Neural cell (in vitro differentiated cells): ENCODE measurements at regions not wholly inside any gene's neighbourhood (a gene's known extent, or its start where the extent isn't known, plus 50 kb on each side); places are given as distances from the start of the nearest gene placed in this dataset.

ENCODE experiments used
- H2AFZ ChIP-seq: fragments of 200-600, 300-800 bp; sonication (generic), shearing (Covaris generic); 2 replicates; pipeline ENCODE4 v1.6.0; 2014; ENCODE audit warnings: low read depth, mild to moderate bottlenecking, antibody characterized with exemption, low read length, moderate library complexity
- H3F3A ChIP-seq: fragments of 200-600 bp; shearing (Covaris generic); 2 replicates; pipeline ENCODE4 v1.6.1; 2016; ENCODE audit warnings: mild to moderate bottlenecking, moderate library complexity, mixed read lengths, antibody characterized with exemption, low read length; ENCODE audit not compliant: insufficient read depth, poor library complexity, severe bottlenecking
- H3K27ac ChIP-seq: fragments of 200-600, 300-800 bp; sonication (generic), shearing (Covaris generic); 2 replicates; pipeline ENCODE4 v1.5.1; 2014; ENCODE audit warnings: mild to moderate bottlenecking, low read length, moderate library complexity
- H3K27me3 ChIP-seq: fragments of 300-800, 200-600 bp; sonication (generic), shearing (Covaris generic); 2 replicates; pipeline ENCODE4 v1.6.0; 2014; ENCODE audit warnings: mild to moderate bottlenecking, low read depth, low read length, moderate library complexity; ENCODE audit not compliant: insufficient read depth
- H3K36me3 ChIP-seq: fragments of 300-800, 200-600 bp; sonication (generic), shearing (Covaris generic); 2 replicates; pipeline ENCODE4 v1.5.1; 2014; ENCODE audit warnings: mild to moderate bottlenecking, antibody characterized with exemption, low read length, moderate library complexity; ENCODE audit not compliant: insufficient read depth
- H3K4me2 ChIP-seq: fragments of 300-800, 200-600 bp; sonication (generic), shearing (Covaris generic); 2 replicates; pipeline ENCODE4 v1.6.0; 2014; ENCODE audit warnings: mild to moderate bottlenecking, low read length
- H3K4me3 ChIP-seq: fragments of 300-800, 200-600 bp; sonication (generic), shearing (Covaris generic); 2 replicates; pipeline ENCODE4 v1.5.1; 2014; ENCODE audit warnings: mild to moderate bottlenecking, low read length, moderate library complexity
- H3K79me2 ChIP-seq: fragments of 200-600 bp; shearing (Covaris generic); replicated peaks from 2 replicates; pipeline ENCODE4 v1.6.0; 2014; ENCODE audit warnings: mild to moderate bottlenecking, low read length, moderate library complexity; ENCODE audit not compliant: insufficient read depth
- H3K9ac ChIP-seq: fragments of 300-800, 200-600 bp; sonication (generic), shearing (Covaris generic); 2 replicates; pipeline ENCODE4 v1.6.1; 2016; ENCODE audit warnings: mild to moderate bottlenecking, low read length, mixed read lengths
- H3K9me2 ChIP-seq: fragments of 200-600 bp; shearing (Covaris generic); 2 replicates; pipeline ENCODE4 v1.6.1; 2016; ENCODE audit warnings: mild to moderate bottlenecking, low read length, mixed read lengths; ENCODE audit not compliant: insufficient read depth
- H3K9me3 ChIP-seq: fragments of 200-600, 300-800 bp; sonication (generic), shearing (Covaris generic); 2 replicates; pipeline ENCODE4 v1.6.1; 2016; ENCODE audit warnings: mild to moderate bottlenecking, mixed run types, low read length, moderate library complexity, mixed read lengths
- H4K20me1 ChIP-seq: fragments of 200-600 bp; shearing (Covaris generic); 2 replicates; pipeline ENCODE4 v1.6.1; 2016; ENCODE audit warnings: mild to moderate bottlenecking, mixed run types; ENCODE audit not compliant: insufficient read depth
- CTCF ChIP-seq: fragments of 450-650 bp; IDR thresholded peaks from 2 replicates; pipeline ENCODE4 v1.5.1; 2014; ENCODE audit warnings: antibody characterized with exemption, mild to moderate bottlenecking, moderate library complexity; ENCODE audit not compliant: poor library complexity, severe bottlenecking
- EP300 ChIP-seq: fragments of 450-650 bp; conservative IDR thresholded peaks from 2 replicates; pipeline ENCODE4 v1.6.1; 2014; ENCODE audit warnings: antibody characterized with exemption, mild to moderate bottlenecking, moderate library complexity; ENCODE audit not compliant: poor library complexity, severe bottlenecking
- EZH2 ChIP-seq: fragments of 200-600, 300-800 bp; shearing (Covaris generic), sonication (generic); IDR thresholded peaks from 2 replicates; pipeline ENCODE4 v1.6.1; 2014; ENCODE audit warnings: antibody characterized with exemption, low read length, borderline replicate concordance, mild to moderate bottlenecking; ENCODE audit not compliant: insufficient read depth, poor library complexity, severe bottlenecking
- MXI1 ChIP-seq: fragments of 450-650 bp; conservative IDR thresholded peaks from 2 replicates; pipeline ENCODE4 v1.6.1; 2014; ENCODE audit warnings: antibody characterized with exemption, mild to moderate bottlenecking; ENCODE audit not compliant: poor library complexity, severe bottlenecking
- POLR2AphosphoS5 ChIP-seq: IDR thresholded peaks from 2 replicates; pipeline ENCODE4 v1.6.1; 2012
- RAD21 ChIP-seq: fragments of 450-650 bp; conservative IDR thresholded peaks from 2 replicates; pipeline ENCODE4 v1.6.1; 2014; ENCODE audit warnings: antibody characterized with exemption, mild to moderate bottlenecking, moderate library complexity
- SMC3 ChIP-seq: fragments of 450-650 bp; conservative IDR thresholded peaks from 2 replicates; pipeline ENCODE4 v1.6.1; 2014; ENCODE audit warnings: antibody characterized with exemption, mild to moderate bottlenecking, moderate library complexity; ENCODE audit not compliant: poor library complexity
- TAF1 ChIP-seq: IDR thresholded peaks from 2 replicates; pipeline ENCODE4 v1.6.1; 2012; ENCODE audit warnings: low read depth
- TF ChIP-seq, protein P1 (sequence below): IDR thresholded peaks from 2 replicates; pipeline ENCODE4 v1.6.1; 2012; ENCODE audit warnings: borderline replicate concordance

DNA sequence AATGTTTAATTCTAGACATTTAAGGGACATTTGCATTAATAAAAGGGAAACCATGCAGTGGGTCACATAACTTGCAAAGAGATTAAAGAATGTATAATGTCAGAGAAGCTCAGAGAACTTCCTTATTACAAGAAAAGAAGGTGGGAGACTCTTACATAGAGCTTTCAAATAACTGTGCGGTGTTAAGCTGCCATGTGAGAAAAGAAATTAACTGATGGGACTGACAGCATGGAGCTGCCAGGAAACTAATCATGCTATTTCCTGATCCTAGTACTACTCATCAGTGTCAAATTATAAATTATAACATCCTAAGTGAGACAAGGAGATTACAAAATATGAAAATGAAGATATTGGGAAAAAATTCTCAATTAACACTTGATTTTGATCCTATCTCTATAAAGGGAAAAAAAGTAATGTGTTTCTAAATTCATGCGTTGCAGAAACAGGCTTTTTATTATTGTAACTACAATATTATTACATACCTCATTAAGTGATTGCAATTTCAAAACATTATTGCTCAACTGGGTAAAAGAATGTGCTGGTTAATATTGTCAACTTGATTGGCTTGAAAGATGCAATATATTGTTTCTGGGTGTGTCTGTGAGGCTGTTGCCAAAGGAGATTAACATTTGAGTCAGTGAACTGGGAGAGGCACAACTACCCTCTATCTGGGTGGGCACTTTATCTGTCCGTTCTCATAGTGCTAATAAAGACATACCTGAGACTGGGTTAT lies 609.5 kb upstream of the NUDT12 start:
- Histone ChIP-seq H3K9me2 (no peaks in the 10 kb centered on the region), H3K4me3 (no peak overlapping the region), H3K79me2 (no peaks in the 10 kb centered on the region), H4K20me1 (no peaks in the 10 kb centered on the region), H3K4me2 (peak overlapping the region; percentile 46), H3F3A (peaks cover 3% of the 10 kb centered on the region), H2AFZ (no peak overlapping the region), H3K36me3 (no peaks in the 10 kb centered on the region), H3K27me3 (no peaks in the 10 kb centered on the region), H3K27ac (no peak overlapping the region), H3K9me3 (no peaks in the 10 kb centered on the region), H3K9ac (no peak overlapping the region)
- TF ChIP-seq SMC3 (no peak), RAD21 (no peak), EP300 (peak; percentile 93), MXI1 (no peak), POLR2AphosphoS5 (peak; percentile 75), CTCF (no peak), EZH2 (no peak), TAF1 (no peak)
- TF ChIP-seq, protein P1, sequence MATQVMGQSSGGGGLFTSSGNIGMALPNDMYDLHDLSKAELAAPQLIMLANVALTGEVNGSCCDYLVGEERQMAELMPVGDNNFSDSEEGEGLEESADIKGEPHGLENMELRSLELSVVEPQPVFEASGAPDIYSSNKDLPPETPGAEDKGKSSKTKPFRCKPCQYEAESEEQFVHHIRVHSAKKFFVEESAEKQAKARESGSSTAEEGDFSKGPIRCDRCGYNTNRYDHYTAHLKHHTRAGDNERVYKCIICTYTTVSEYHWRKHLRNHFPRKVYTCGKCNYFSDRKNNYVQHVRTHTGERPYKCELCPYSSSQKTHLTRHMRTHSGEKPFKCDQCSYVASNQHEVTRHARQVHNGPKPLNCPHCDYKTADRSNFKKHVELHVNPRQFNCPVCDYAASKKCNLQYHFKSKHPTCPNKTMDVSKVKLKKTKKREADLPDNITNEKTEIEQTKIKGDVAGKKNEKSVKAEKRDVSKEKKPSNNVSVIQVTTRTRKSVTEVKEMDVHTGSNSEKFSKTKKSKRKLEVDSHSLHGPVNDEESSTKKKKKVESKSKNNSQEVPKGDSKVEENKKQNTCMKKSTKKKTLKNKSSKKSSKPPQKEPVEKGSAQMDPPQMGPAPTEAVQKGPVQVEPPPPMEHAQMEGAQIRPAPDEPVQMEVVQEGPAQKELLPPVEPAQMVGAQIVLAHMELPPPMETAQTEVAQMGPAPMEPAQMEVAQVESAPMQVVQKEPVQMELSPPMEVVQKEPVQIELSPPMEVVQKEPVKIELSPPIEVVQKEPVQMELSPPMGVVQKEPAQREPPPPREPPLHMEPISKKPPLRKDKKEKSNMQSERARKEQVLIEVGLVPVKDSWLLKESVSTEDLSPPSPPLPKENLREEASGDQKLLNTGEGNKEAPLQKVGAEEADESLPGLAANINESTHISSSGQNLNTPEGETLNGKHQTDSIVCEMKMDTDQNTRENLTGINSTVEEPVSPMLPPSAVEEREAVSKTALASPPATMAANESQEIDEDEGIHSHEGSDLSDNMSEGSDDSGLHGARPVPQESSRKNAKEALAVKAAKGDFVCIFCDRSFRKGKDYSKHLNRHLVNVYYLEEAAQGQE, result peak; percentile 80

- Histone ChIP-seq H3K9me2 (no peaks in the 10 kb centered on the region), H3F3A (peaks cover 3% of the 10 kb centered on the region), H3K4me2 (no peak overlapping the region), H3K36me3 (no peaks in the 10 kb centered on the region), H2AFZ (no peak overlapping the region), H3K9me3 (no peaks in the 10 kb centered on the region), H3K27ac (no peak overlapping the region), H3K4me3 (no peak overlapping the region), H3K79me2 (no peaks in the 10 kb centered on the region), H3K9ac (no peak overlapping the region), H3K27me3 (no peaks in the 10 kb centered on the region), H4K20me1 (no peaks in the 10 kb centered on the region)
- no peak for TF ChIP-seq TAF1
- TF ChIP-seq, protein P1, result no peak
- TF ChIP-seq RAD21, result no peak
- TF ChIP-seq EZH2, result no peak
- TF ChIP-seq CTCF, result no peak
- no peak for TF ChIP-seq MXI1
Measured at GRCh38 chr5:104170926-104171325, 608.3 kb upstream of the NUDT12 start.
